WTC11 (cell line): ENCODE measurements at regions not wholly inside any gene's neighbourhood (a gene's known extent, or its start where the extent isn't known, plus 50 kb on each side); places are given as distances from the start of the nearest gene placed in this dataset.

Experiments
- ATAC-seq: fragments of 200-7000 bp; cut with Tn5 transposase; 2 replicates; pipeline ENCODE4 v1.10.0; 2021; ENCODE audit warnings: mild to moderate bottlenecking, moderate library complexity
- CTCF ChIA-PET: fragments of 300-600 bp; sonication (Branson Sonifier 250); formaldehyde crosslinking; loops from one replicate; lab custom pipeline; 2021; ENCODE audit warnings: antibody characterized with exemption; lab: Charles Lee
- POLR2A ChIA-PET: fragments of 350-600 bp; sonication (Branson Sonifier 250); formaldehyde crosslinking; loops from one replicate; lab custom pipeline; 2021; ENCODE audit warnings: antibody characterized with exemption; lab: Charles Lee
- DNase-seq: peaks from one replicate; pipeline ENCODE4 v3.0.0; 2021; ENCODE audit warnings: low spot score
- H3K27ac Mint-ChIP-seq: 2 replicates; pipeline ENCODE4 v1.8.0; 2021; ENCODE audit warnings: mixed read lengths
- H3K27me3 Mint-ChIP-seq: 2 replicates; pipeline ENCODE4 v1.8.0; 2021; ENCODE audit warnings: low read depth, mild to moderate bottlenecking, moderate library complexity, mixed read lengths
- H3K36me3 Mint-ChIP-seq: 2 replicates; pipeline ENCODE4 v1.8.0; 2021; ENCODE audit warnings: mixed read lengths
- H3K4me1 Mint-ChIP-seq: 2 replicates; pipeline ENCODE4 v1.8.0; 2022; ENCODE audit warnings: mixed read lengths
- H3K4me3 Mint-ChIP-seq: 2 replicates; pipeline ENCODE4 v1.8.0; 2021; ENCODE audit warnings: mild to moderate bottlenecking, moderate library complexity, mixed read lengths
- H3K9me3 Mint-ChIP-seq: 2 replicates; pipeline ENCODE4 v1.8.0; 2021; ENCODE audit warnings: mixed read lengths
- CREB1 ChIP-seq: sonication (generic); formaldehyde crosslinking; IDR thresholded peaks from 2 replicates; pipeline ENCODE4 v1.8.0; 2023; ENCODE audit warnings: mild to moderate bottlenecking, missing genetic modification reagents
- CREM ChIP-seq: sonication (generic); formaldehyde crosslinking; IDR thresholded peaks from 2 replicates; pipeline ENCODE4 v1.8.1; 2022; ENCODE audit warnings: mild to moderate bottlenecking, missing genetic modification reagents, moderate library complexity
- ETV6 ChIP-seq: sonication (generic); formaldehyde crosslinking; IDR thresholded peaks from 2 replicates; pipeline ENCODE4 v1.8.1; 2022; ENCODE audit warnings: mild to moderate bottlenecking, missing genetic modification reagents
- IRF2 ChIP-seq: sonication (generic); formaldehyde crosslinking; IDR thresholded peaks from 2 replicates; pipeline ENCODE4 v1.8.0; 2022; ENCODE audit warnings: low read depth, missing genetic modification reagents, borderline replicate concordance
- JAZF1 ChIP-seq: fragments of 250-450 bp; sonication (Bioruptor Pico); IDR thresholded peaks from 2 replicates; pipeline ENCODE4 v1.9.0; 2021; ENCODE audit warnings: moderate library complexity, mild to moderate bottlenecking, inconsistent platforms
- PRRX2 ChIP-seq: fragments of 250-450 bp; sonication (Bioruptor Pico); IDR thresholded peaks from 2 replicates; pipeline ENCODE4 v1.8.0; 2021; ENCODE audit warnings: mild to moderate bottlenecking
- RORB ChIP-seq: fragments of 250-450 bp; sonication (Bioruptor Pico); IDR thresholded peaks from 2 replicates; pipeline ENCODE4 v1.9.0; 2021; ENCODE audit warnings: mild to moderate bottlenecking
- TP53 ChIP-seq: sonication (generic); formaldehyde crosslinking; IDR thresholded peaks from 2 replicates; pipeline ENCODE4 v1.8.1; 2023; ENCODE audit warnings: mild to moderate bottlenecking, missing genetic modification reagents
- TF ChIP-seq, protein P1 (sequence below): sonication (generic); formaldehyde crosslinking; IDR thresholded peaks from 2 replicates; pipeline ENCODE4 v1.8.1; 2022; ENCODE audit warnings: low read depth, missing genetic modification reagents, borderline replicate concordance
- TF ChIP-seq, protein P2 (sequence below): sonication (generic); formaldehyde crosslinking; IDR thresholded peaks from 2 replicates; pipeline ENCODE4 v1.8.1; 2023; ENCODE audit warnings: mild to moderate bottlenecking, missing genetic modification reagents
- TF ChIP-seq, protein P3 (sequence below): sonication (generic); formaldehyde crosslinking; IDR thresholded peaks from 2 replicates; pipeline ENCODE4 v1.8.1; 2023; ENCODE audit warnings: mild to moderate bottlenecking, missing genetic modification reagents, borderline replicate concordance
- TF ChIP-seq, protein P4 (sequence below): fragments of 250-450 bp; sonication (Bioruptor Pico); IDR thresholded peaks from 2 replicates; pipeline ENCODE4 v1.9.0; 2021; ENCODE audit warnings: mild to moderate bottlenecking
- TF ChIP-seq, protein P5 (sequence below): fragments of 250-450 bp; sonication (Bioruptor Pico); IDR thresholded peaks from 2 replicates; pipeline ENCODE4 v1.9.0; 2021; ENCODE audit warnings: moderate library complexity, mild to moderate bottlenecking, inconsistent platforms, borderline replicate concordance

DNA sequence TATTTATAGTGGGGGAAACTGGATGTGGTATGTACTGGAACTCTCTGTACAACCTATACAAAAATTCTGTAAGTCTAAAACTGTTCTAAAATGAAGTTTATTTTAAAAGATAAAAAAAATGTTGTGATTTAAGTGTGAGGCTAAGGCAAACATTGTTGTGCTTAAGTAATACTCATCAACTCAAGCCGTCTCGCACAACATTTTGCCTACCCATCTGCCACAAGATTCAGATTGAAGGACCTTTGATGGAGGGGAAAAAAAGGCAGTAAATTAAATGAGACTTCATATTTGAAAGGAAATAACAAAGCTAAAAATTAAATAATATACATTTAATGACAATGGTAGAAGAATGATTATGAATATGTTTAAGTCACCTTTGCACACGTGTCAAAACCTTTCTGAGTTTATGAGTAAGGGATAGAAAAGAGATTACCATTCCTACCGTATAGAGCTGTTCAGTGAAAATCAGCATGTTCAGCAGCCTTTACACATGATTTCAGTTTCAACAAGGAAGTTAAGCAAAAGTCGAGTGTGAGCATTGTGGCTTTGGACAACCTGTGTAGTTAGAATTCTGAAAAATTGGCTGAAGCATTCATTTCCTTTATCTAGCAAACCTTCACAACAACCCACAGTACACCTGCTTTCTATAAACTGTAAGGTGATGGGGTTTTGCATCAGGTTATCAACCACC is 499.3 kb downstream of the IRS1 start:
- H3K27me3 Mint-ChIP-seq, result no peaks in the 10 kb centered on the region
- no peak for DNase-seq

DNA sequence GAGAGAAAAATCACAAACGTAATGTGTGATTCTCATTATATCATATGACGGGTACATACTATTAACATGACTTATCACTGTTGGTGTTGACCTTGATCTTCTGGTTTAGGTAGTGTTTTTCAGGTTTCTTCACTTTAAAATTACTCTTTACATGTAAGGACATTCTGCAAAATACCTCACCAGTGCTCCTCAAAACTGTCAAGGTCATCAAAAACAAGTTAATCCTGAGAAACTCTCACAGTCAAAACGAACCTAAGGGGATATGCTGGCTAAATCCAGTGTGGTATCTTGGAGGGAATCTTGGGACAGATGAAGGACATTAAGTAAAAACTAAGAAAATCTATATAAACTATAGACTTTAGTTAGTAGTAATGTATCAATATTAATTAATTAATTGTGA is 499.8 kb downstream of the IRS1 start:
- ATAC-seq, result no peak
- Mint-ChIP-seq H3K27me3 (no peaks in the 10 kb centered on the region), H3K9me3 (0 out of 2 replicates have a peak, but pooled peaks cover 5% of the 10 kb centered on the region), H3K4me3 (no peak overlapping the region), H3K27ac (no peak overlapping the region), H3K4me1 (no peaks in the 10 kb centered on the region), H3K36me3 (no peaks in the 10 kb centered on the region)
- ChIA-PET POLR2A (no interaction called here), CTCF (no interaction called here)
- TF ChIP-seq, protein P1, sequence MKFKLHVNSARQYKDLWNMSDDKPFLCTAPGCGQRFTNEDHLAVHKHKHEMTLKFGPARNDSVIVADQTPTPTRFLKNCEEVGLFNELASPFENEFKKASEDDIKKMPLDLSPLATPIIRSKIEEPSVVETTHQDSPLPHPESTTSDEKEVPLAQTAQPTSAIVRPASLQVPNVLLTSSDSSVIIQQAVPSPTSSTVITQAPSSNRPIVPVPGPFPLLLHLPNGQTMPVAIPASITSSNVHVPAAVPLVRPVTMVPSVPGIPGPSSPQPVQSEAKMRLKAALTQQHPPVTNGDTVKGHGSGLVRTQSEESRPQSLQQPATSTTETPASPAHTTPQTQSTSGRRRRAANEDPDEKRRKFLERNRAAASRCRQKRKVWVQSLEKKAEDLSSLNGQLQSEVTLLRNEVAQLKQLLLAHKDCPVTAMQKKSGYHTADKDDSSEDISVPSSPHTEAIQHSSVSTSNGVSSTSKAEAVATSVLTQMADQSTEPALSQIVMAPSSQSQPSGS (CRISPR knock-in tag), result no peak
- no peak for TF ChIP-seq RORB (CRISPR knock-in tag)
- no peak for TF ChIP-seq TP53 (CRISPR knock-in tag)
- no peak for DNase-seq

More for the DNA sequence above, 499.3 kb downstream of the IRS1 start:
- no peaks in the 10 kb centered on the region for H3K36me3 Mint-ChIP-seq
- no peaks in the 10 kb centered on the region for H3K4me1 Mint-ChIP-seq
- no peak overlapping the region for H3K27ac Mint-ChIP-seq
- TF ChIP-seq JAZF1 (CRISPR knock-in tag) (no peak), ETV6 (CRISPR knock-in tag) (no peak), CREM (CRISPR knock-in tag) (no peak), TP53 (CRISPR knock-in tag) (no peak), IRF2 (CRISPR knock-in tag) (no peak), CREB1 (CRISPR knock-in tag) (no peak)
- TF ChIP-seq, protein P2, sequence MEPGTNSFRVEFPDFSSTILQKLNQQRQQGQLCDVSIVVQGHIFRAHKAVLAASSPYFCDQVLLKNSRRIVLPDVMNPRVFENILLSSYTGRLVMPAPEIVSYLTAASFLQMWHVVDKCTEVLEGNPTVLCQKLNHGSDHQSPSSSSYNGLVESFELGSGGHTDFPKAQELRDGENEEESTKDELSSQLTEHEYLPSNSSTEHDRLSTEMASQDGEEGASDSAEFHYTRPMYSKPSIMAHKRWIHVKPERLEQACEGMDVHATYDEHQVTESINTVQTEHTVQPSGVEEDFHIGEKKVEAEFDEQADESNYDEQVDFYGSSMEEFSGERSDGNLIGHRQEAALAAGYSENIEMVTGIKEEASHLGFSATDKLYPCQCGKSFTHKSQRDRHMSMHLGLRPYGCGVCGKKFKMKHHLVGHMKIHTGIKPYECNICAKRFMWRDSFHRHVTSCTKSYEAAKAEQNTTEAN (CRISPR knock-in tag), result no peak
- ChIA-PET CTCF (no interaction called here), POLR2A (no interaction called here)
- no peak overlapping the region for H3K4me3 Mint-ChIP-seq
- H3K9me3 Mint-ChIP-seq, result 0 out of 2 replicates have a peak, but pooled peaks cover 5% of the 10 kb centered on the region
- no peak for ATAC-seq

DNA sequence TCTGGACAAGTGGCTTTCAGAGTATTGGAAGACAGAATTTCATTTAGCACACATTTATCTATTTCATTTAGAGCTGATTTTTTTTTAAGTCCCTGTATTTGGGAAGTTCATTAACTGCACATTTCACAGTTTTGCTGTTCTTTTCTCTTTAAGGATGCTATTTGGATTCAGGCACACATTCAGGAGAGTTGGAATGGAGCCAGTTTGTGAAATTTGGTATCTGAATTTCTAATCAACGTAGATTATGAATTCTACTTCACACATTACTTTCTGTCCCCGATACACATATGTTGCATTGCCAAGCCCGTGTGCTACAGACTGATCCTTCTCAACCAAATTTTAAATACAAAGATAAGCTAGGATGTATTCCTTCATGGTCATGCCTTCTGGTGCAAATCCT is 503.9 kb downstream of the IRS1 start:
- H3K4me1 Mint-ChIP-seq, result no peaks in the 10 kb centered on the region
- ChIA-PET CTCF (no interaction called here), POLR2A (no interaction called here)
- H3K9me3 Mint-ChIP-seq, result peaks cover 39% of the 10 kb centered on the region
- no peak for DNase-seq
- no peak for ATAC-seq
- TF ChIP-seq, protein P3, sequence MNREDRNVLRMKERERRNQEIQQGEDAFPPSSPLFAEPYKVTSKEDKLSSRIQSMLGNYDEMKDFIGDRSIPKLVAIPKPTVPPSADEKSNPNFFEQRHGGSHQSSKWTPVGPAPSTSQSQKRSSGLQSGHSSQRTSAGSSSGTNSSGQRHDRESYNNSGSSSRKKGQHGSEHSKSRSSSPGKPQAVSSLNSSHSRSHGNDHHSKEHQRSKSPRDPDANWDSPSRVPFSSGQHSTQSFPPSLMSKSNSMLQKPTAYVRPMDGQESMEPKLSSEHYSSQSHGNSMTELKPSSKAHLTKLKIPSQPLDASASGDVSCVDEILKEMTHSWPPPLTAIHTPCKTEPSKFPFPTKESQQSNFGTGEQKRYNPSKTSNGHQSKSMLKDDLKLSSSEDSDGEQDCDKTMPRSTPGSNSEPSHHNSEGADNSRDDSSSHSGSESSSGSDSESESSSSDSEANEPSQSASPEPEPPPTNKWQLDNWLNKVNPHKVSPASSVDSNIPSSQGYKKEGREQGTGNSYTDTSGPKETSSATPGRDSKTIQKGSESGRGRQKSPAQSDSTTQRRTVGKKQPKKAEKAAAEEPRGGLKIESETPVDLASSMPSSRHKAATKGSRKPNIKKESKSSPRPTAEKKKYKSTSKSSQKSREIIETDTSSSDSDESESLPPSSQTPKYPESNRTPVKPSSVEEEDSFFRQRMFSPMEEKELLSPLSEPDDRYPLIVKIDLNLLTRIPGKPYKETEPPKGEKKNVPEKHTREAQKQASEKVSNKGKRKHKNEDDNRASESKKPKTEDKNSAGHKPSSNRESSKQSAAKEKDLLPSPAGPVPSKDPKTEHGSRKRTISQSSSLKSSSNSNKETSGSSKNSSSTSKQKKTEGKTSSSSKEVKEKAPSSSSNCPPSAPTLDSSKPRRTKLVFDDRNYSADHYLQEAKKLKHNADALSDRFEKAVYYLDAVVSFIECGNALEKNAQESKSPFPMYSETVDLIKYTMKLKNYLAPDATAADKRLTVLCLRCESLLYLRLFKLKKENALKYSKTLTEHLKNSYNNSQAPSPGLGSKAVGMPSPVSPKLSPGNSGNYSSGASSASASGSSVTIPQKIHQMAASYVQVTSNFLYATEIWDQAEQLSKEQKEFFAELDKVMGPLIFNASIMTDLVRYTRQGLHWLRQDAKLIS (CRISPR knock-in tag), result no peak
- no peak for TF ChIP-seq PRRX2
- no peak for TF ChIP-seq JAZF1 (CRISPR knock-in tag)
- no peak for TF ChIP-seq TP53 (CRISPR knock-in tag)
- TF ChIP-seq, protein P4, sequence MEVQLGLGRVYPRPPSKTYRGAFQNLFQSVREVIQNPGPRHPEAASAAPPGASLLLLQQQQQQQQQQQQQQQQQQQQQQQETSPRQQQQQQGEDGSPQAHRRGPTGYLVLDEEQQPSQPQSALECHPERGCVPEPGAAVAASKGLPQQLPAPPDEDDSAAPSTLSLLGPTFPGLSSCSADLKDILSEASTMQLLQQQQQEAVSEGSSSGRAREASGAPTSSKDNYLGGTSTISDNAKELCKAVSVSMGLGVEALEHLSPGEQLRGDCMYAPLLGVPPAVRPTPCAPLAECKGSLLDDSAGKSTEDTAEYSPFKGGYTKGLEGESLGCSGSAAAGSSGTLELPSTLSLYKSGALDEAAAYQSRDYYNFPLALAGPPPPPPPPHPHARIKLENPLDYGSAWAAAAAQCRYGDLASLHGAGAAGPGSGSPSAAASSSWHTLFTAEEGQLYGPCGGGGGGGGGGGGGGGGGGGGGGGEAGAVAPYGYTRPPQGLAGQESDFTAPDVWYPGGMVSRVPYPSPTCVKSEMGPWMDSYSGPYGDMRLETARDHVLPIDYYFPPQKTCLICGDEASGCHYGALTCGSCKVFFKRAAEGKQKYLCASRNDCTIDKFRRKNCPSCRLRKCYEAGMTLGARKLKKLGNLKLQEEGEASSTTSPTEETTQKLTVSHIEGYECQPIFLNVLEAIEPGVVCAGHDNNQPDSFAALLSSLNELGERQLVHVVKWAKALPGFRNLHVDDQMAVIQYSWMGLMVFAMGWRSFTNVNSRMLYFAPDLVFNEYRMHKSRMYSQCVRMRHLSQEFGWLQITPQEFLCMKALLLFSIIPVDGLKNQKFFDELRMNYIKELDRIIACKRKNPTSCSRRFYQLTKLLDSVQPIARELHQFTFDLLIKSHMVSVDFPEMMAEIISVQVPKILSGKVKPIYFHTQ, result no peak
- TF ChIP-seq, protein P5, sequence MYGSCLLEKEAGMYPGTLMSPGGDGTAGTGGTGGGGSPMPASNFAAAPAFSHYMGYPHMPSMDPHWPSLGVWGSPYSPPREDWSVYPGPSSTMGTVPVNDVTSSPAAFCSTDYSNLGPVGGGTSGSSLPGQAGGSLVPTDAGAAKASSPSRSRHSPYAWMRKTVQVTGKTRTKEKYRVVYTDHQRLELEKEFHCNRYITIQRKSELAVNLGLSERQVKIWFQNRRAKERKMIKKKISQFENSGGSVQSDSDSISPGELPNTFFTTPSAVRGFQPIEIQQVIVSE (CRISPR knock-in tag), result no peak
- TF ChIP-seq CREM (CRISPR knock-in tag), result no peak
- H3K27ac Mint-ChIP-seq, result no peak overlapping the region
- H3K27me3 Mint-ChIP-seq, result no peaks in the 10 kb centered on the region
- H3K4me3 Mint-ChIP-seq, result no peak overlapping the region
- H3K36me3 Mint-ChIP-seq, result peaks cover 25% of the 10 kb centered on the region
